ENCODE measurements at regions not wholly inside any gene's neighbourhood (a gene's known extent, or its start where the extent isn't known, plus 50 kb on each side); places are given as distances from the start of the nearest gene placed in this dataset.

- TF ChIP-seq EZH2 (IDR thresholded peaks at IDR 0.05) (no peak), POLR2AphosphoS5 (IDR thresholded peaks at IDR 0.05; ENCODE audit: borderline replicate concordance, low read depth, low read length) (peak; percentile 3; the same call in 1 of the 2 replicates)
Measured at GRCh38 chr13:107211073-107211472, 643.1 kb upstream of the ARGLU1 start.

Measured in SK-N-MC (cell line).